RWPE2 (cell line): ENCODE measurements at regions not wholly inside any gene's neighbourhood (a gene's known extent, or its start where the extent isn't known, plus 50 kb on each side); places are given as distances from the start of the nearest gene placed in this dataset.

Experiments used
- ATAC-seq: fragments of 200-7000 bp; cut with Tn5 transposase; 3 replicates; pipeline ENCODE4 v1.9.1; 2021; ENCODE audit warnings: low read depth
- DNase-seq: peaks from one replicate; pipeline ENCODE4 v3.0.0-alpha.2; 2020; ENCODE audit warnings: low spot score
- H3K27ac ChIP-seq: fragments of 450-650 bp; 2 replicates; pipeline ENCODE4 v1.5.1; 2017; ENCODE audit warnings: mild to moderate bottlenecking; ENCODE audit not compliant: poor library complexity, severe bottlenecking
- H3K27me3 ChIP-seq: fragments of 250-450 bp; sonication (Bioruptor Pico); 2 replicates; pipeline ENCODE4 v1.5.1; 2021; ENCODE audit warnings: mild to moderate bottlenecking, moderate library complexity; ENCODE audit not compliant: insufficient read depth, poor library complexity, severe bottlenecking
- H3K36me3 ChIP-seq: fragments of 250-450 bp; sonication (Bioruptor Pico); 2 replicates; pipeline ENCODE4 v1.5.1; 2020; ENCODE audit warnings: low read depth, mild to moderate bottlenecking, moderate library complexity
- H3K4me1 ChIP-seq: fragments of 250-450 bp; sonication (Bioruptor Pico); 2 replicates; pipeline ENCODE4 v1.5.1; 2021; ENCODE audit warnings: mild to moderate bottlenecking, moderate library complexity; ENCODE audit not compliant: insufficient read depth, poor library complexity, severe bottlenecking
- H3K4me3 ChIP-seq: fragments of 250-450 bp; sonication (Bioruptor Pico); 2 replicates; pipeline ENCODE4 v1.5.1; 2021; ENCODE audit warnings: mild to moderate bottlenecking, moderate library complexity; ENCODE audit not compliant: severe bottlenecking
- H3K9me3 ChIP-seq: fragments of 250-450 bp; sonication (Bioruptor Pico); 2 replicates; pipeline ENCODE4 v1.5.1; 2021; ENCODE audit warnings: mild to moderate bottlenecking, moderate library complexity; ENCODE audit not compliant: severe bottlenecking
- TF ChIP-seq, protein P1 (sequence below): fragments of 450-650 bp; IDR thresholded peaks from one replicate; pipeline ENCODE4 v1.5.1; 2017; ENCODE audit warnings: mild to moderate bottlenecking, moderate library complexity; ENCODE audit not compliant: poor library complexity, severe bottlenecking

GRCh38 chr2:198702796-198703195 is 754.9 kb downstream of the SATB2 start:
- no peaks in the 10 kb centered on the region for H3K9me3 ChIP-seq
- H3K4me1 ChIP-seq, result no peaks in the 10 kb centered on the region
- H3K4me3 ChIP-seq, result no peak overlapping the region
- no peaks in the 10 kb centered on the region for H3K36me3 ChIP-seq
- TF ChIP-seq, protein P1, sequence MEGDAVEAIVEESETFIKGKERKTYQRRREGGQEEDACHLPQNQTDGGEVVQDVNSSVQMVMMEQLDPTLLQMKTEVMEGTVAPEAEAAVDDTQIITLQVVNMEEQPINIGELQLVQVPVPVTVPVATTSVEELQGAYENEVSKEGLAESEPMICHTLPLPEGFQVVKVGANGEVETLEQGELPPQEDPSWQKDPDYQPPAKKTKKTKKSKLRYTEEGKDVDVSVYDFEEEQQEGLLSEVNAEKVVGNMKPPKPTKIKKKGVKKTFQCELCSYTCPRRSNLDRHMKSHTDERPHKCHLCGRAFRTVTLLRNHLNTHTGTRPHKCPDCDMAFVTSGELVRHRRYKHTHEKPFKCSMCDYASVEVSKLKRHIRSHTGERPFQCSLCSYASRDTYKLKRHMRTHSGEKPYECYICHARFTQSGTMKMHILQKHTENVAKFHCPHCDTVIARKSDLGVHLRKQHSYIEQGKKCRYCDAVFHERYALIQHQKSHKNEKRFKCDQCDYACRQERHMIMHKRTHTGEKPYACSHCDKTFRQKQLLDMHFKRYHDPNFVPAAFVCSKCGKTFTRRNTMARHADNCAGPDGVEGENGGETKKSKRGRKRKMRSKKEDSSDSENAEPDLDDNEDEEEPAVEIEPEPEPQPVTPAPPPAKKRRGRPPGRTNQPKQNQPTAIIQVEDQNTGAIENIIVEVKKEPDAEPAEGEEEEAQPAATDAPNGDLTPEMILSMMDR, result no peak
- H3K27ac ChIP-seq, result no peak overlapping the region
- H3K27me3 ChIP-seq, result no peaks in the 10 kb centered on the region
- ATAC-seq (no peak), DNase-seq (no peak)

GRCh38 chr2:198701481-198701880 is 756.3 kb downstream of the SATB2 start:
- H3K4me1 ChIP-seq, result no peaks in the 10 kb centered on the region
- TF ChIP-seq, protein P1, result no peak
- H3K9me3 ChIP-seq, result no peaks in the 10 kb centered on the region
- no peak overlapping the region for H3K4me3 ChIP-seq
- no peak overlapping the region for H3K27ac ChIP-seq
- DNase-seq (no peak), ATAC-seq (no peak)
- H3K27me3 ChIP-seq, result no peaks in the 10 kb centered on the region
- H3K36me3 ChIP-seq, result no peaks in the 10 kb centered on the region

DNA sequence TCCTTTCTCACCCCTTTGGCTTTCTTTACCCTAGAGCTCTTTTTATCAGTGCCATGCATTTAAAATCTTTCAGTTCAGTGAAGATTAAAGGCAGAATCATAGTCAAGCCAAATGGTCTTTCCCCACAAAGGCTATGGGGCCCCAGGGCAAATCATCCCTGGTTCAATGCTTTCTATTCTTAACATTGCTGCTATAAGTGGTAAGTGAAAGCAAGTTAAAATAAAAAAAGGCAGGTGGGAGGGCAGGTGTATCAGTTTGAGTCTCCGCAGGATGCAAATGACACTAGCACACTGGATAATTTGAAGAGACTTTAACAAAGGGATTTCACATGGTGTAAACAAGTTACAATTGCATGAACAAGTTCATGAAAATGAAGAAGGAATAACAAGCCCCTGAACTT is 757.4 kb downstream of the SATB2 start:
- H3K4me3 ChIP-seq, result no peak overlapping the region
- TF ChIP-seq, protein P1, result no peak
- H3K27ac ChIP-seq, result no peak overlapping the region
- no peak for DNase-seq
- no peaks in the 10 kb centered on the region for H3K27me3 ChIP-seq
- H3K4me1 ChIP-seq, result no peaks in the 10 kb centered on the region
- no peaks in the 10 kb centered on the region for H3K9me3 ChIP-seq
- no peaks in the 10 kb centered on the region for H3K36me3 ChIP-seq
- no peak for ATAC-seq

- no peak overlapping the region for H3K27ac ChIP-seq
- H3K4me3 ChIP-seq, result no peak overlapping the region
- H3K4me1 ChIP-seq, result no peaks in the 10 kb centered on the region
- H3K9me3 ChIP-seq, result no peaks in the 10 kb centered on the region
- ATAC-seq, result no peak
- no peaks in the 10 kb centered on the region for H3K36me3 ChIP-seq
- no peak for DNase-seq
- TF ChIP-seq, protein P1, result no peak
- no peaks in the 10 kb centered on the region for H3K27me3 ChIP-seq
Observed at GRCh38 chr2:198698230-198698629, 759.5 kb downstream of the SATB2 start.

DNA sequence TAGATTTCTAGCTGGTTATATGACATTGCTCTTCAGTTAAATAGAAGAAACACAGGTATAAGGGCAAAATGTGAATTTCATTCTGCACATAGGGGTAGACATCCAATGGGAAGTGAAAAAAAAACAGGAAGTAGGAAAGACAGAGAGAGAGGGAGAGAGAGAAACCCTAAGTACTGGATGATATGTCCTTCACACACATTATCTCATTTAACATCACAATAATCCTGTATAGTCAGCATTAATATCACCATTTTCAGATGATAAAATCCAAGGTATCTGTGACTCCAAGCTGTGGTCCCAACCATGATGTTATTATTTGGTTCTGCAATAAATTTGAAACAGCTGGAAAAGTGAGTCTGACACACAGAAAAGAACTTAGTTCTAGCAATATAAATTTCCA is 759.9 kb downstream of the SATB2 start:
- Histone ChIP-seq H3K36me3 (no peaks in the 10 kb centered on the region), H3K4me1 (no peaks in the 10 kb centered on the region), H3K4me3 (no peak overlapping the region), H3K27me3 (no peaks in the 10 kb centered on the region), H3K9me3 (no peaks in the 10 kb centered on the region), H3K27ac (no peak overlapping the region)
- TF ChIP-seq, protein P1, result no peak
- DNase-seq, result no peak
- no peak for ATAC-seq
